PC-9 (cell line): ENCODE measurements at regions not wholly inside any gene's neighbourhood (a gene's known extent, or its start where the extent isn't known, plus 50 kb on each side); places are given as distances from the start of the nearest gene placed in this dataset.

ENCODE experiments used
- BruUV-seq: library from RNA; stranded (reverse); fragments of 400-500 nt; replicated peaks from 2 replicates; lab custom pipeline; 2021; lab: Mats Ljungman, UMichigan
- CTCF ChIA-PET: fragments of 300-600 bp; sonication (Branson Sonifier 250); formaldehyde crosslinking; loops from one replicate; lab custom pipeline; 2022; ENCODE audit warnings: antibody characterized with exemption; lab: Charles Lee
- POLR2A ChIA-PET: fragments of 300-600 bp; sonication (Branson Sonifier 250); formaldehyde crosslinking; loops from one replicate; lab custom pipeline; 2022; ENCODE audit warnings: antibody characterized with exemption; ENCODE audit not compliant: unreplicated experiment; lab: Charles Lee
- DNase-seq, 2 experiments: peaks; one replicate each; pipeline versions ENCODE4 v3.0.0 to v3.0.0-alpha.2; 2015 to 2022; ENCODE audit warnings: mixed read lengths in 1 of 2
- H2AFZ ChIP-seq: fragments of 200-600 bp; sonication (generic); 2 replicates; pipeline ENCODE4 v1.8.1; 2017; ENCODE audit warnings: antibody characterized with exemption
- H3F3A ChIP-seq: fragments of 200-600 bp; sonication (generic); 2 replicates; pipeline ENCODE4 v1.8.1; 2017; ENCODE audit warnings: antibody characterized with exemption, mild to moderate bottlenecking, low read depth; ENCODE audit not compliant: insufficient read depth
- H3K27ac ChIP-seq: fragments of 200-600 bp; sonication (generic); 2 replicates; pipeline ENCODE4 v1.6.1; 2016; ENCODE audit warnings: mixed run types
- H3K27me3 ChIP-seq: fragments of 200-600 bp; sonication (generic); 2 replicates; pipeline ENCODE4 v1.6.1; 2016; ENCODE audit warnings: low read depth, mixed run types; ENCODE audit not compliant: insufficient read depth
- H3K36me3 ChIP-seq: fragments of 200-600 bp; sonication (generic); 2 replicates; pipeline ENCODE4 v1.6.1; 2016; ENCODE audit warnings: low read depth, mixed run types
- H3K4me1 ChIP-seq: fragments of 200-600 bp; sonication (generic); replicated peaks from 2 replicates; pipeline ENCODE4 v1.6.1; 2016; ENCODE audit warnings: mixed run types; ENCODE audit not compliant: insufficient read depth
- H3K4me2 ChIP-seq: fragments of 200-600 bp; sonication (generic); 2 replicates; pipeline ENCODE4 v1.6.1; 2017; ENCODE audit warnings: mixed run types
- H3K4me3 ChIP-seq: fragments of 200-600 bp; sonication (generic); 2 replicates; pipeline ENCODE4 v1.6.1; 2016; ENCODE audit warnings: mixed run types
- H3K79me2 ChIP-seq: fragments of 200-600 bp; sonication (generic); 2 replicates; pipeline ENCODE4 v1.6.1; 2017; ENCODE audit warnings: low read depth, mixed run types
- H3K9me2 ChIP-seq: fragments of 200-600 bp; sonication (generic); 2 replicates; pipeline ENCODE4 v1.8.1; 2017; ENCODE audit warnings: mild to moderate bottlenecking; ENCODE audit not compliant: insufficient read depth
- H3K9me3 ChIP-seq: fragments of 200-600 bp; sonication (generic); 2 replicates; pipeline ENCODE4 v1.8.1; 2016; ENCODE audit warnings: low read depth; ENCODE audit not compliant: insufficient read depth
- H4K20me1 ChIP-seq: fragments of 200-600 bp; sonication (generic); 2 replicates; pipeline ENCODE4 v1.8.1; 2017; ENCODE audit not compliant: insufficient read depth
- EZH2 ChIP-seq: fragments of 200-600 bp; sonication (generic); IDR thresholded peaks from 2 replicates; pipeline ENCODE4 v1.8.0; 2017; ENCODE audit warnings: antibody characterized with exemption, low read depth
- intact Hi-C: fragments of 100-400 bp; cut with micrococcal nuclease; formaldehyde crosslinking; loops from one replicate; pipeline ENCODE4 v1.10.0; 2022; ENCODE audit not compliant: unreplicated experiment
- TF ChIP-seq, protein P1 (sequence below): fragments of 200-600 bp; sonication (generic); conservative IDR thresholded peaks from 2 replicates; pipeline ENCODE4 v1.6.1; 2017; ENCODE audit warnings: mixed run types, antibody characterized with exemption, mild to moderate bottlenecking, moderate library complexity

DNA sequence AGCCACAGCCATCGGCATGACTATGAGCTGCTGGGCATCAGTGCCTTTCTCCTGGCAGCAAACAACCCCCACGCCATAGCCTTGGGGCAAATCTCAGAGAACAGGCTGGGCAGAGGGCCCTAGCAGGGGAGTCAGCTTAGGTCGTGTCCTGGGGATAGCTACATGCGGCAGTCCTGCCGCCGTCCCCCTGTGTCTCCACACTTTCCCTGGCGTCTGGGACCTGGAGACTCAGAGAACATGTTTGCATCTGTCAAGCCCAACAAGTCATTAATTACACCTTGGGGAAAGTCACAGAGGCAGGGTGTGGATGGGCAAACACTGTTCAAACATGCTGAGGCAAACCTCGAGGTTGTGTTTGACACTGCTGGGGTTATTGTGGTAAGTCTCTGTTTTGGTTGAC, 123.6 kb downstream of the C5orf15 start:
- Histone ChIP-seq H3K79me2 (no peaks in the 10 kb centered on the region), H3K9me2 (no peaks in the 10 kb centered on the region), H2AFZ (no peak overlapping the region), H3K27ac (no peak overlapping the region), H3K36me3 (no peaks in the 10 kb centered on the region), H3K4me2 (no peak overlapping the region), H3K9me3 (no peaks in the 10 kb centered on the region), H3K4me1 (0 out of 2 replicates have a peak, but pooled peaks cover 7% of the 10 kb centered on the region), H3K4me3 (no peak overlapping the region), H3K27me3 (no peaks in the 10 kb centered on the region), H3F3A (no peaks in the 10 kb centered on the region), H4K20me1 (no peaks in the 10 kb centered on the region)
- ChIA-PET POLR2A (no interaction called here), CTCF (no interaction called here)
- intact Hi-C loops = no loop called here
- TF ChIP-seq EZH2 = no peak
- TF ChIP-seq, protein P1, sequence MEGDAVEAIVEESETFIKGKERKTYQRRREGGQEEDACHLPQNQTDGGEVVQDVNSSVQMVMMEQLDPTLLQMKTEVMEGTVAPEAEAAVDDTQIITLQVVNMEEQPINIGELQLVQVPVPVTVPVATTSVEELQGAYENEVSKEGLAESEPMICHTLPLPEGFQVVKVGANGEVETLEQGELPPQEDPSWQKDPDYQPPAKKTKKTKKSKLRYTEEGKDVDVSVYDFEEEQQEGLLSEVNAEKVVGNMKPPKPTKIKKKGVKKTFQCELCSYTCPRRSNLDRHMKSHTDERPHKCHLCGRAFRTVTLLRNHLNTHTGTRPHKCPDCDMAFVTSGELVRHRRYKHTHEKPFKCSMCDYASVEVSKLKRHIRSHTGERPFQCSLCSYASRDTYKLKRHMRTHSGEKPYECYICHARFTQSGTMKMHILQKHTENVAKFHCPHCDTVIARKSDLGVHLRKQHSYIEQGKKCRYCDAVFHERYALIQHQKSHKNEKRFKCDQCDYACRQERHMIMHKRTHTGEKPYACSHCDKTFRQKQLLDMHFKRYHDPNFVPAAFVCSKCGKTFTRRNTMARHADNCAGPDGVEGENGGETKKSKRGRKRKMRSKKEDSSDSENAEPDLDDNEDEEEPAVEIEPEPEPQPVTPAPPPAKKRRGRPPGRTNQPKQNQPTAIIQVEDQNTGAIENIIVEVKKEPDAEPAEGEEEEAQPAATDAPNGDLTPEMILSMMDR = no peak
- BruUV-seq = no TSS peak
- DNase-seq = no peak

DNA sequence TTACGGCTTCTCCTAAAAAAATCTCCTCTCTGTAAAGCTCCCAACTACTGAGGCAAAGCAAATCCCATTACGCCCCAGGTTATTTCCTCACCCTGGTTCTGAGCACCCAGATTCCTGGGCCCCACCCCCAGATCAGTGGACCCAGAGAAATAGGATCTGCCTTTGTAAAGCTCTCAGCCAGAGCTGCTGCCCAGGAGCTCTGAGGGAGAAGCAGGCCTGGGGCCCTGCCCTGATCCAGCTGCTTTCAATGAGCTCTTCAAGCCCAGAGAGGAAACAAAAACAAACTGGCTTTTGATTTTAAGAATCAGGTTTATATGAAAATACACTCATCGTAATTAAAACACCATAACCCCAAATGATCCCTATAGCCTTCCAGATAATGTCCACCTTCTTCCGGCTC, 124.5 kb downstream of the C5orf15 start:
- H3K79me2 ChIP-seq = no peaks in the 10 kb centered on the region
- TF ChIP-seq EZH2 = no peak
- TF ChIP-seq, protein P1 = no peak
- BruUV-seq = no TSS peak
- DNase-seq = no peak
- H3K36me3 ChIP-seq = no peaks in the 10 kb centered on the region
- intact Hi-C loops = no loop called here
- no peak overlapping the region for H2AFZ ChIP-seq
- ChIA-PET POLR2A (no interaction called here), CTCF (no interaction called here)
- 0 out of 2 replicates have a peak, but pooled peaks cover 7% of the 10 kb centered on the region for H3K4me1 ChIP-seq
- no peak overlapping the region for H3K4me2 ChIP-seq
- H3K27me3 ChIP-seq = no peaks in the 10 kb centered on the region
- H3K9me2 ChIP-seq = no peaks in the 10 kb centered on the region
- H3K27ac ChIP-seq = no peak overlapping the region
- H3K4me3 ChIP-seq = no peak overlapping the region
- no peaks in the 10 kb centered on the region for H4K20me1 ChIP-seq
- no peaks in the 10 kb centered on the region for H3F3A ChIP-seq
- no peaks in the 10 kb centered on the region for H3K9me3 ChIP-seq

DNA sequence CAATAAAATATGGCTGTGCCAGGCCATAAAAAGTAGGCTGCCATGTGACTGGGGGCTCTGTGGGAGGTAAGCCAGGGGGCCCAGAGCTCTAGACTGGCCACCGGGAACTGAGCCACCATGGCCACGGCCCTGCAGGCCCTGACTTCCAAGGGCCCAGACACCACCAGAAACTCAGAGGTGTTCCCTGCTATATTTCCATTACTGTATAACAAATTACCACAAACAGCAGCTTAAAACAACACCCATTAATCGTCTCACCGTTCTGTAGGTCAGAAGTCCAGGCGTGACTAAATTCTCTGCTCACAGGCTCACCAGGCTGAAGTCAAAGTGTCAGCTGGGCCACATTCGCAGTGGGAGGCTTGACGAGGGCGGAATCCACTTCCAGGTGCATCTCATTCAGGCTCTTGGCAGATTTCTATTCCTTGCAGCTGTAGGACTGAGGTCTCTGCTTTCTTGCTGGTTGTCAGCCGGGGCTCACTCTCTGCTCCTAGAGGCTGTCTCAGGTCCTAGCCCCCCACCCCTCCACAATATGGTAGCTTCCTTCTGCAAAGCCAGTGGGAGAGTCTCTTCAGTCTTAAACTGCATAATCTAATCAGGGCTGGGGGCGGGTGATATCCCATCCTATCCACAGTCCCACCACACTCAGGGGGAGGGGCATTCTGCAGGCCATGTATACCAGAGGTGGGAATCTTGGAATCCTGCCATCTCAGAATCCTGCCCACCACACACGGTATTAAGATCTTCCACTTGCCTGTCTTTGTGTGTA, 125.4 kb downstream of the C5orf15 start:
- H3K79me2 ChIP-seq = no peaks in the 10 kb centered on the region

More for the DNA sequence above, 125.4 kb downstream of the C5orf15 start:
- BruUV-seq = no TSS peak
- ChIA-PET CTCF (no interaction called here), POLR2A (no interaction called here)
- intact Hi-C loops = no loop called here
- H3K9me2 ChIP-seq = no peaks in the 10 kb centered on the region
- no peaks in the 10 kb centered on the region for H3F3A ChIP-seq
- H3K36me3 ChIP-seq = no peaks in the 10 kb centered on the region
- H3K27ac ChIP-seq = no peak overlapping the region
- H3K4me1 ChIP-seq = 0 out of 2 replicates have a peak, but pooled peaks cover 7% of the 10 kb centered on the region
- no peak overlapping the region for H3K4me2 ChIP-seq
- H3K4me3 ChIP-seq = no peak overlapping the region
- no peaks in the 10 kb centered on the region for H4K20me1 ChIP-seq
- no peaks in the 10 kb centered on the region for H3K27me3 ChIP-seq
- TF ChIP-seq, protein P1 = no peak
- no peak for TF ChIP-seq EZH2
- H2AFZ ChIP-seq = no peak overlapping the region
- DNase-seq = no peak
- H3K9me3 ChIP-seq = no peaks in the 10 kb centered on the region
